Ectodermal cell (in vitro differentiated cells): ENCODE measurements at regions not wholly inside any gene's neighbourhood (a gene's known extent, or its start where the extent isn't known, plus 50 kb on each side); places are given as distances from the start of the nearest gene placed in this dataset.

Source experiments
- H3K27ac ChIP-seq: 2 replicates; pipeline ENCODE4 v1.7.0; 2013; ENCODE audit warnings: mild to moderate bottlenecking, low read depth, low read length; ENCODE audit not compliant: insufficient read depth, poor library complexity, severe bottlenecking
- H3K27me3 ChIP-seq: 2 replicates; pipeline ENCODE4 v1.7.0; 2013; ENCODE audit warnings: mild to moderate bottlenecking, low read length; ENCODE audit not compliant: insufficient read depth, control insufficient read depth, poor library complexity, severe bottlenecking
- H3K36me3 ChIP-seq: one replicate; pipeline ENCODE4 v1.7.0; 2013; ENCODE audit warnings: low read length; ENCODE audit not compliant: control insufficient read depth, insufficient read depth
- H3K4me1 ChIP-seq: one replicate; pipeline ENCODE4 v1.7.0; 2013; ENCODE audit warnings: low read length; ENCODE audit not compliant: control insufficient read depth, insufficient read depth
- H3K4me3 ChIP-seq: 2 replicates; pipeline ENCODE4 v1.7.0; 2013; ENCODE audit warnings: low read depth, low read length, control low read depth; ENCODE audit not compliant: insufficient read depth
- H3K9me3 ChIP-seq: 2 replicates; pipeline ENCODE4 v1.7.0; 2013; ENCODE audit warnings: mild to moderate bottlenecking, low read length, moderate library complexity; ENCODE audit not compliant: control insufficient read depth
- WGBS, 2 experiments: methylation state at CpG; one replicate each; pipeline ENCODE4 v1.1.7; 2013; ENCODE audit warnings: missing lambda C conversion rate in 2 of 2; 5-methylcytosine and 5-hydroxymethylcytosine counted together

GRCh38 chr6:87873556-87873955 lies 171.5 kb upstream of the AKIRIN2 start:
- Histone ChIP-seq H3K9me3 (no peaks in the 10 kb centered on the region), H3K4me1 (no peaks in the 10 kb centered on the region), H3K27ac (no peak overlapping the region), H3K36me3 (no peaks in the 10 kb centered on the region), H3K27me3 (no peaks in the 10 kb centered on the region), H3K4me3 (no peak overlapping the region)
- WGBS, 2 experiments, result 97 to 98% methylated on average over 1 to 2 of the region's 3 CpGs

- Histone ChIP-seq H3K4me1 (no peaks in the 10 kb centered on the region), H3K27ac (no peak overlapping the region), H3K36me3 (no peaks in the 10 kb centered on the region), H3K27me3 (no peaks in the 10 kb centered on the region), H3K9me3 (no peaks in the 10 kb centered on the region), H3K4me3 (no peak overlapping the region)
- whole genome bisulfite sequencing, 2 experiments, result 95 to 97% methylated on average over 3 of the region's 3 CpGs
These were observed 168.5 kb upstream of the AKIRIN2 start for GRCh38 chr6:87870556-87870955.

DNA sequence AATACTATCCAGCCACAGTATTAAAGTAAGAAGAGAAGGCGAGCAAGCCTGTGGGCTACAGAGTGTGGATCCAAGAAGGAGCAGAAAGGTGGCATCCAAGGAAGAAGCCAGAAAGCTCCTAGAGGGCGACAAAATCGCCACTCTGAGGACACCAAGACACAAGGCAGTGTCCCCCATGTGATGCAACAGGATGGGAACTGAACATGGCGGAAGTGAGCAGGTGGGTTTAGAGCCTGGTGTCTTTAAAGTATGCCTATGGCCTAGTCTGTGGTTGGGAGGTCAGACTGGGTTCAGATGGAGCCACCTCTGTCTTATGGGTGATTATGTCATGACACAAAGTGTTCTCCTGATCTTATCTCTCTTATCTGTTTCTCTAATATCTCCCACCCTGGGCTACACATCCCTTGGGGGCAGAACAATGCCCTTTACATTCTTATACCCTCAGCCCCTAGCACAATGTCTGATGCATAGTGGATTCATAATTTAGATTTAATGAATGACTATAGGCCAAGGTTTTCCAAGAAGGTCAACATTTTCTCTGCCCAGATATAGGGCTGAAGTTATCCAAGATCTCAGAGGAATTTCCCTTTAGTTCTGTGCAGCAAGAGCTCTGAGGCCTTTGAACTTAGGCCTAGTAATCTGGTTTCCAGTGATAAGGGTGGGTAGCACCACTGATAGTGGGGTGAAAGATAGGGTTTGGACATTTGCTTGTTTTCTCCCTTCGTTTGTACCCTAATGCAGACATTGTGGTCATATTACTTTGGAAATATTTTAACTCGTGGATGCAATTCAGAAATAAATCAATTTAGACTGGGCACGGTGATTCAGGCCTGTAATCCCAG lies 167.3 kb upstream of the AKIRIN2 start:
- H3K9me3 ChIP-seq, result no peaks in the 10 kb centered on the region
- no peak overlapping the region for H3K27ac ChIP-seq
- H3K27me3 ChIP-seq, result no peaks in the 10 kb centered on the region
- no peaks in the 10 kb centered on the region for H3K4me1 ChIP-seq
- no peak overlapping the region for H3K4me3 ChIP-seq
- WGBS, 2 experiments, result 93 to 97% methylated on average over 7 of the region's 7 CpGs
- no peaks in the 10 kb centered on the region for H3K36me3 ChIP-seq

DNA sequence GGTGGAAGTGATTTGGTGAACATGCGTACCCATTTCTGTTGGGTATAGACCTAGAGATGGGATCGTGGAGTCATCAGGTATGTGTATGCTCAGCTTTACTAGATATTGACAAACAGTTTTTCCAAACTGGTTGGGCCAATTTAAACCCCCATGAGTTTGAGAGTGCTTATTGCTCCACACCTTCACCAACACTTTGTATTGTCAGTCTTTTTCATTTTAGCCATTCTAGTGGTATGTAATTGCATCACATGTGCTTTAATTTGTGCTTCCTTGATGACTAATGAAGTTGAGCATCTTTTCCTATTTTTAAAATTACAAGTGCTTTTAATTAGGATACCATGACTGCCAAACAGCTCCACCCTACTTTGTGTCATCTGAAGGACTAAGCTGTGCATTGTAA lies 158.9 kb upstream of the AKIRIN2 start:
- Histone ChIP-seq H3K27me3 (no peaks in the 10 kb centered on the region), H3K4me3 (no peak overlapping the region), H3K36me3 (no peaks in the 10 kb centered on the region), H3K27ac (no peak overlapping the region), H3K4me1 (no peaks in the 10 kb centered on the region), H3K9me3 (no peaks in the 10 kb centered on the region)
- 100% methylated on average over 2 of the region's 2 CpGs for WGBS, 2 experiments

GRCh38 chr6:87858440-87858839 lies 156.4 kb upstream of the AKIRIN2 start:
- Histone ChIP-seq H3K27me3 (no peaks in the 10 kb centered on the region), H3K4me1 (no peaks in the 10 kb centered on the region), H3K36me3 (no peaks in the 10 kb centered on the region), H3K27ac (no peak overlapping the region), H3K9me3 (no peaks in the 10 kb centered on the region), H3K4me3 (no peak overlapping the region)
- WGBS, 2 experiments, result no CpG with 5 or more reads among the region's 1 CpG

DNA sequence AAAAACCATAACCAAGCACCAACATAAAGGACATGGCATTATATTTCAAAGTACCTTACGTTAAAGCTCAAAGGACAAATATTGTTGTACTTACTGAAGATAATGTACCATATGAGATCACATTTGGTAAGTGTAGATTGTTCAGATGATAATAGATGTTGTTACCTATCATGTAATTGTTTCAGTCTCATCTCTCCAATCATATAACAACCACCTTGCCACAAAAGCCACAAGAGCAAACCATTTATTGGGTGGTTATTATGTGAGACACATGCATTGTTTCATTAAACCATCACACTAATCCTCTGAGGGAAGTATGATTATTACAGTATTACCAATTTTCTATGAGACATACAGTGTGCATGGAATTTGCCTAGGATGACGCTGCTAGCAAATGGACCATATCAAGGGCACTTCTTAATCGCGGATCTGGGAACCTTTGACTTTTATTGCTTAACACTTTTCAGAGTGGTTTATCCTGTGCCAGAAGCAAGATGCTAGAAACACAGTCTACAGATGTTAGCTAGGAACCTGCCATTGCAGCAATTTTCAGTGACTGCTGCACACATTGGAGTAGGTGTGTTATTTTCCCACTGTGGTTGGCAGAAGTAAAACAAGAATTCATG lies 149.8 kb upstream of the AKIRIN2 start:
- no peaks in the 10 kb centered on the region for H3K27me3 ChIP-seq
- no peaks in the 10 kb centered on the region for H3K36me3 ChIP-seq
- no peaks in the 10 kb centered on the region for H3K9me3 ChIP-seq
- H3K4me1 ChIP-seq, result no peaks in the 10 kb centered on the region
- 95% methylated on average over 3 of the region's 4 CpGs for WGBS, 2 experiments
- no peak overlapping the region for H3K27ac ChIP-seq
- no peak overlapping the region for H3K4me3 ChIP-seq

- H3K27me3 ChIP-seq, result no peaks in the 10 kb centered on the region
- WGBS, 2 experiments, result 89 to 91% methylated on average over 3 of the region's 3 CpGs
- H3K4me1 ChIP-seq, result no peaks in the 10 kb centered on the region
- H3K36me3 ChIP-seq, result no peaks in the 10 kb centered on the region
- H3K4me3 ChIP-seq, result no peak overlapping the region
- no peak overlapping the region for H3K27ac ChIP-seq
- H3K9me3 ChIP-seq, result no peaks in the 10 kb centered on the region
These were observed 146.6 kb upstream of the AKIRIN2 start for GRCh38 chr6:87848616-87849015.

GRCh38 chr6:87847830-87848210 lies 145.8 kb upstream of the AKIRIN2 start:
- Histone ChIP-seq H3K4me3 (no peak overlapping the region), H3K27ac (no peak overlapping the region), H3K27me3 (no peaks in the 10 kb centered on the region), H3K4me1 (no peaks in the 10 kb centered on the region), H3K9me3 (no peaks in the 10 kb centered on the region), H3K36me3 (no peaks in the 10 kb centered on the region)
- 80% methylated on average over 1 of the region's 1 CpG; no CpG with 5 or more reads in 1 of the 2 experiments for WGBS, 2 experiments

DNA sequence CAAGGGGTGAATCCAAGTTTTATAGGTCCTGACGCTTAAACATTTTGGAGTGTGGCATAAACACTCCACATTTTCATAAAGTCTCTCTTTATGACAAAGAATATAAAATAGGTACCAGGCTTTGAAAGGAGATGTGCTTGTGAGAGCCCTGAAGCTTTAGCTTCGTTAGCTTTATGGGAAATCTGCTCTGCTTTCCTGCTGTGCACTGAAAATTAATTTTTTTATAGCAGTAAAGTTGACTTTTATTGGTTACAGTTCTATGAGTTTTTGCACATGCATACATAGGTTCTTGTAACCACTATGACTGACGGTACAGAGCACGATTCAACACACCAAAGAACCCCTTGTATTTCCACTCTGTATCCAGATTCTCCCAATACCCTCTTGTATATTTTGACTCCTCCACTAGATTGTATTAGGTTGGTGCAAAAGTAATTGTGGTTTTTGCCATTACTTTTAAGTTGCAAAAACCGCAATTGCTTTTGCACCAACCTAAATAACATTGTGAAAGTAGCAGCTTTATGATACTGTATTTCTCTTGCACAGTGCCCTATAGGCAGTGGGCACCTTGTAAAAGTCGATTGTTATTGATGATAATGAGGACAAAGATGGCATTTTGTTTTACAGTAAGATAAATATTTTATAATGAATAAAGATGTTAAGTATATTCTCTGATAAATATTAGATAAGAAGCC lies 145.2 kb upstream of the AKIRIN2 start:
- H3K4me1 ChIP-seq, result no peaks in the 10 kb centered on the region
- H3K4me3 ChIP-seq, result no peak overlapping the region
- H3K9me3 ChIP-seq, result no peaks in the 10 kb centered on the region
- H3K27ac ChIP-seq, result no peak overlapping the region
- WGBS, 2 experiments, result 93 to 96% methylated on average over 3 to 6 of the region's 6 CpGs
- no peaks in the 10 kb centered on the region for H3K36me3 ChIP-seq
- no peaks in the 10 kb centered on the region for H3K27me3 ChIP-seq

DNA sequence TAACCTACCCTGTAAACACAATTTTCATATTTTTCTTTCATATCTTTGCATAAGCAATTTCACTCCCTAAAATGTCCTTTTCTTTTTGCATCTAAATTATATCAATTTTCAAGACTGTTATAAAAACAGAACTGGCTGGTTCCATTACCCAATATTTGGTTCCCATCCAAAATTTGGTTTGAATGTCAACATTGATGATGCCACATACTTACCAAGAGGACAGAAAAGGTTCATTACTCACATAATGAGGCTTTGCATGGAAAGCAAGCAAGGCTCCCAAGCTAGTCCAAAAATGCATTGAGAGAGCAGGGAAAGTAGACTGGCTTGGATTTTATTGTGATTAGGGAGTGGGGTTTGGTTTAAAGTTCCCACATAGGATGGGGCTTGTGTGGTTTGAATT lies 144.4 kb upstream of the AKIRIN2 start:
- H3K4me1 ChIP-seq, result no peaks in the 10 kb centered on the region
- H3K36me3 ChIP-seq, result no peaks in the 10 kb centered on the region
- H3K4me3 ChIP-seq, result no peak overlapping the region
- no peaks in the 10 kb centered on the region for H3K27me3 ChIP-seq
- no peaks in the 10 kb centered on the region for H3K9me3 ChIP-seq
- H3K27ac ChIP-seq, result no peak overlapping the region
